ENCODE measurements at regions not wholly inside any gene's neighbourhood (a gene's known extent, or its start where the extent isn't known, plus 50 kb on each side); places are given as distances from the start of the nearest gene placed in this dataset.

GRCh38 chr3:152209060-152209459 is 59.7 kb upstream of the MBNL1 start:
- Histone ChIP-seq H3K27ac (ENCODE audit: low read length in 2 of 2) (no peak overlapping the region), H3K36me3 (replicated peaks in 1 of 2; ENCODE audit: control extremely low read depth in 1 of 2, control insufficient read depth in 1 of 2, extremely low read depth in 1 of 2, insufficient read depth in 2 of 2, low read length in 1 of 2) (no peaks in the 10 kb centered on the region), H4K20me1 (ENCODE audit: control insufficient read depth, insufficient read depth, low read length, poor library complexity, severe bottlenecking) (no peaks in the 10 kb centered on the region), H3K9ac (ENCODE audit: low read length) (no peak overlapping the region), H3K4me1 (ENCODE audit: control insufficient read depth in 2 of 2, insufficient read depth in 2 of 2, low read length in 2 of 2) (peaks cover 13 to 20% of the 10 kb centered on the region in 2 donors), H3K79me2 (ENCODE audit: control insufficient read depth, insufficient read depth, low read length) (peaks cover 16% of the 10 kb centered on the region), H2AFZ (ENCODE audit: insufficient read depth, low read depth, low read length, poor library complexity, severe bottlenecking) (no peak overlapping the region), H3K27me3 (replicated peaks in 1 of 4; ENCODE audit: control extremely low read depth in 1 of 4, control insufficient read depth in 3 of 4, insufficient read depth in 4 of 4, low read length in 3 of 4) (no peaks in the 10 kb centered on the region), H3K4me3 (ENCODE audit: control extremely low read depth in 1 of 5, extremely low read depth in 1 of 5, insufficient read depth in 1 of 5, low read depth in 2 of 5, low read length in 4 of 5) (no peak overlapping the region), H3K9me3 (ENCODE audit: control extremely low read depth in 1 of 3, control insufficient read depth in 2 of 3, insufficient read depth in 1 of 3, low read length in 2 of 3) (peaks cover 5 to 10% (median 8%) of the 10 kb centered on the region in 3 donors), H3K4me2 (replicated peaks; ENCODE audit: low read depth, low read length, poor library complexity, severe bottlenecking) (no peak overlapping the region)
- ChIA-PET CTCF (interaction anchor here (2.4 kb wide), 1 partner anchor 25 kb away, joined by 8 read pairs; no protein-coding TSS in a partner anchor), POLR2A (no interaction called here)
- Mint-ChIP-seq H3K27me3 (no peaks in the 10 kb centered on the region), H3K27ac (no peak overlapping the region), H3K9me3 (ENCODE audit: insufficient read depth) (peaks cover 3% of the 10 kb centered on the region), H3K4me3 (no peak overlapping the region), H3K4me1 (peaks cover 30% of the 10 kb centered on the region)
- TF ChIP-seq, protein P1, sequence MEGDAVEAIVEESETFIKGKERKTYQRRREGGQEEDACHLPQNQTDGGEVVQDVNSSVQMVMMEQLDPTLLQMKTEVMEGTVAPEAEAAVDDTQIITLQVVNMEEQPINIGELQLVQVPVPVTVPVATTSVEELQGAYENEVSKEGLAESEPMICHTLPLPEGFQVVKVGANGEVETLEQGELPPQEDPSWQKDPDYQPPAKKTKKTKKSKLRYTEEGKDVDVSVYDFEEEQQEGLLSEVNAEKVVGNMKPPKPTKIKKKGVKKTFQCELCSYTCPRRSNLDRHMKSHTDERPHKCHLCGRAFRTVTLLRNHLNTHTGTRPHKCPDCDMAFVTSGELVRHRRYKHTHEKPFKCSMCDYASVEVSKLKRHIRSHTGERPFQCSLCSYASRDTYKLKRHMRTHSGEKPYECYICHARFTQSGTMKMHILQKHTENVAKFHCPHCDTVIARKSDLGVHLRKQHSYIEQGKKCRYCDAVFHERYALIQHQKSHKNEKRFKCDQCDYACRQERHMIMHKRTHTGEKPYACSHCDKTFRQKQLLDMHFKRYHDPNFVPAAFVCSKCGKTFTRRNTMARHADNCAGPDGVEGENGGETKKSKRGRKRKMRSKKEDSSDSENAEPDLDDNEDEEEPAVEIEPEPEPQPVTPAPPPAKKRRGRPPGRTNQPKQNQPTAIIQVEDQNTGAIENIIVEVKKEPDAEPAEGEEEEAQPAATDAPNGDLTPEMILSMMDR (IDR thresholded peaks at IDR 0.05): no peak
- TF ChIP-seq EZH2 (IDR thresholded peaks at IDR 0.05; ENCODE audit: borderline replicate concordance, insufficient read depth, low read depth, low read length, poor library complexity, severe bottlenecking): no peak
- ATAC-seq (ENCODE audit: low read depth) (no peak), DNase-seq (no peak)
- WGBS (ENCODE audit: insufficient coverage): no CpG with 5 or more reads among the region's 2 CpGs
- intact Hi-C loops (cut with micrococcal nuclease): no loop called here

GRCh38 chr3:152209776-152210175 is 59.0 kb upstream of the MBNL1 start:
- ATAC-seq (ENCODE audit: low read depth): no peak
- POLR2A ChIA-PET: no interaction called here

More at GRCh38 chr3:152209776-152210175, 59.0 kb upstream of the MBNL1 start:
- Histone ChIP-seq H3K4me2 (replicated peaks; ENCODE audit: low read depth, low read length, poor library complexity, severe bottlenecking) (no peak overlapping the region), H3K4me3 (ENCODE audit: control extremely low read depth in 1 of 5, extremely low read depth in 1 of 5, insufficient read depth in 1 of 5, low read depth in 2 of 5, low read length in 4 of 5) (no peak overlapping the region), H3K36me3 (replicated peaks in 1 of 2; ENCODE audit: control extremely low read depth in 1 of 2, control insufficient read depth in 1 of 2, extremely low read depth in 1 of 2, insufficient read depth in 2 of 2, low read length in 1 of 2) (no peaks in the 10 kb centered on the region), H3K4me1 (ENCODE audit: control insufficient read depth in 2 of 2, insufficient read depth in 2 of 2, low read length in 2 of 2) (peaks cover 13 to 20% of the 10 kb centered on the region in 2 donors), H4K20me1 (ENCODE audit: control insufficient read depth, insufficient read depth, low read length, poor library complexity, severe bottlenecking) (no peaks in the 10 kb centered on the region), H3K9me3 (ENCODE audit: control extremely low read depth in 1 of 3, control insufficient read depth in 2 of 3, insufficient read depth in 1 of 3, low read length in 2 of 3) (peaks cover 5 to 10% (median 8%) of the 10 kb centered on the region in 3 donors), H3K27me3 (replicated peaks in 1 of 4; ENCODE audit: control extremely low read depth in 1 of 4, control insufficient read depth in 3 of 4, insufficient read depth in 4 of 4, low read length in 3 of 4) (no peaks in the 10 kb centered on the region), H3K9ac (ENCODE audit: low read length) (no peak overlapping the region), H3K27ac (ENCODE audit: low read length in 2 of 2) (no peak overlapping the region), H2AFZ (ENCODE audit: insufficient read depth, low read depth, low read length, poor library complexity, severe bottlenecking) (no peak overlapping the region), H3K79me2 (ENCODE audit: control insufficient read depth, insufficient read depth, low read length) (peaks cover 10% of the 10 kb centered on the region)
- H3K4me3 Mint-ChIP-seq: no peak overlapping the region
- TF ChIP-seq, protein P1 (IDR thresholded peaks at IDR 0.05): no peak
- no peak for TF ChIP-seq EZH2 (IDR thresholded peaks at IDR 0.05; ENCODE audit: borderline replicate concordance, insufficient read depth, low read depth, low read length, poor library complexity, severe bottlenecking)
- peaks cover 28% of the 10 kb centered on the region for H3K4me1 Mint-ChIP-seq
- H3K27ac Mint-ChIP-seq: no peak overlapping the region
- no CpG with 5 or more reads among the region's 5 CpGs for WGBS (ENCODE audit: insufficient coverage)
- no peak for DNase-seq
- H3K9me3 Mint-ChIP-seq (ENCODE audit: insufficient read depth): peaks cover 3% of the 10 kb centered on the region
- no peaks in the 10 kb centered on the region for H3K27me3 Mint-ChIP-seq
- intact Hi-C loops (cut with micrococcal nuclease): no loop called here
- CTCF ChIA-PET: interaction anchor here (2.4 kb wide), 1 partner anchor 26 kb away, joined by 8 read pairs; no protein-coding TSS in a partner anchor

Data from B cell (primary cell).